A673 (cell line): ENCODE measurements at regions not wholly inside any gene's neighbourhood (a gene's known extent, or its start where the extent isn't known, plus 50 kb on each side); places are given as distances from the start of the nearest gene placed in this dataset.

Source experiments
- BruUV-seq: library from RNA; stranded (reverse); fragments of 400-500 nt; replicated peaks from 2 replicates; lab custom pipeline; 2021; lab: Mats Ljungman, UMichigan
- CTCF ChIA-PET: fragments of 300-600 bp; sonication (Branson Sonifier 250); formaldehyde crosslinking; loops from one replicate; lab custom pipeline; 2022; ENCODE audit warnings: antibody characterized with exemption; lab: Charles Lee
- POLR2A ChIA-PET: fragments of 300-600 bp; sonication (Branson Sonifier 250); formaldehyde crosslinking; loops from one replicate; lab custom pipeline; 2022; ENCODE audit warnings: antibody characterized with exemption; ENCODE audit not compliant: low non-redundant PET; lab: Charles Lee
- DNase-seq: peaks from one replicate; pipeline ENCODE4 v3.0.0-alpha.2; 2015; ENCODE audit warnings: low spot score
- H3K27ac ChIP-seq: fragments of 200-600 bp; sonication (generic); 2 replicates; pipeline ENCODE4 v1.5.1; 2016; ENCODE audit warnings: mixed run types, low read depth, mild to moderate bottlenecking, mixed read lengths, antibody characterized with exemption, low read length; ENCODE audit not compliant: poor library complexity, severe bottlenecking
- H3K27me3 ChIP-seq: fragments of 200-600 bp; sonication (generic); replicated peaks from 2 replicates; pipeline ENCODE4 v1.6.1; 2017; ENCODE audit warnings: mixed run types, low read depth, mild to moderate bottlenecking, mixed read lengths, antibody characterized with exemption, low read length; ENCODE audit not compliant: insufficient read depth, poor library complexity
- H3K36me3 ChIP-seq: fragments of 200-600 bp; sonication (generic); 2 replicates; pipeline ENCODE4 v1.6.1; 2016; ENCODE audit warnings: mixed run types, mild to moderate bottlenecking, mixed read lengths, antibody characterized with exemption, low read length; ENCODE audit not compliant: insufficient read depth, poor library complexity, severe bottlenecking
- H3K4me1 ChIP-seq: fragments of 200-600 bp; sonication (generic); 2 replicates; pipeline ENCODE4 v1.6.1; 2017; ENCODE audit warnings: mixed run types, mild to moderate bottlenecking, mixed read lengths, antibody characterized with exemption, low read length; ENCODE audit not compliant: insufficient read depth, poor library complexity, severe bottlenecking
- H3K4me3 ChIP-seq: fragments of 200-600 bp; sonication (generic); 2 replicates; pipeline ENCODE4 v1.5.1; 2016; ENCODE audit warnings: low read depth, mixed run types, mild to moderate bottlenecking, mixed read lengths, low read length; ENCODE audit not compliant: poor library complexity, severe bottlenecking
- H3K9me3 ChIP-seq: fragments of 200-600 bp; sonication (generic); 2 replicates; pipeline ENCODE4 v1.6.1; 2016; ENCODE audit warnings: mixed run types, low read depth, mild to moderate bottlenecking, mixed read lengths, antibody characterized with exemption, low read length; ENCODE audit not compliant: poor library complexity, severe bottlenecking
- EZH2 ChIP-seq: fragments of 200-600 bp; sonication (generic); IDR thresholded peaks from 2 replicates; pipeline ENCODE4 v1.6.1; 2017; ENCODE audit warnings: borderline replicate concordance, low read depth, mild to moderate bottlenecking, mixed read lengths, antibody characterized with exemption, low read length; ENCODE audit not compliant: poor library complexity, severe bottlenecking
- intact Hi-C: fragments of 100-400 bp; cut with micrococcal nuclease; formaldehyde crosslinking; loops from one replicate; pipeline ENCODE4 v1.10.0; 2022; ENCODE audit not compliant: unreplicated experiment
- TF ChIP-seq, protein P1 (sequence below): fragments of 300-800, 200-600 bp; sonication (generic); conservative IDR thresholded peaks from 2 replicates; pipeline ENCODE4 v1.5.1; 2017; ENCODE audit warnings: low read depth, mild to moderate bottlenecking, antibody characterized with exemption, low read length, moderate library complexity, mixed read lengths

DNA sequence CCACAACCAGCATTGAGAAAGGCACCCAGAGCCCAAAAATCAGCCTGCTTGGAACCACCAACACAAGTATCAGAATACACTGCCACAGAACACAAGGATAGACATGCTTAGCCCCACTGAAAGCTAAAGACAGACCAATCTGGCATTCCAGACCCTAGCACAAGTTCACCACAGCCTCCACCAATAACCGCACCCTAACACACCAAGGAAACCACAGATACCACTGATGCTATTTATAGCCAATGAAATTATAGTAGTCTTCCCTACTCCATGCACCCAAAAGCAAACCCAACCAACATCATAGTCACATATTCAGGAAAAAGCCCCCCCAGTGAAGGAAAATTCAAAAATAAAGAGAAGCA is 83.9 kb upstream of the STT3B start:
- H3K4me3 ChIP-seq: no peak overlapping the region
- no TSS peak for BruUV-seq
- H3K36me3 ChIP-seq: no peaks in the 10 kb centered on the region
- TF ChIP-seq EZH2: no peak
- TF ChIP-seq, protein P1, sequence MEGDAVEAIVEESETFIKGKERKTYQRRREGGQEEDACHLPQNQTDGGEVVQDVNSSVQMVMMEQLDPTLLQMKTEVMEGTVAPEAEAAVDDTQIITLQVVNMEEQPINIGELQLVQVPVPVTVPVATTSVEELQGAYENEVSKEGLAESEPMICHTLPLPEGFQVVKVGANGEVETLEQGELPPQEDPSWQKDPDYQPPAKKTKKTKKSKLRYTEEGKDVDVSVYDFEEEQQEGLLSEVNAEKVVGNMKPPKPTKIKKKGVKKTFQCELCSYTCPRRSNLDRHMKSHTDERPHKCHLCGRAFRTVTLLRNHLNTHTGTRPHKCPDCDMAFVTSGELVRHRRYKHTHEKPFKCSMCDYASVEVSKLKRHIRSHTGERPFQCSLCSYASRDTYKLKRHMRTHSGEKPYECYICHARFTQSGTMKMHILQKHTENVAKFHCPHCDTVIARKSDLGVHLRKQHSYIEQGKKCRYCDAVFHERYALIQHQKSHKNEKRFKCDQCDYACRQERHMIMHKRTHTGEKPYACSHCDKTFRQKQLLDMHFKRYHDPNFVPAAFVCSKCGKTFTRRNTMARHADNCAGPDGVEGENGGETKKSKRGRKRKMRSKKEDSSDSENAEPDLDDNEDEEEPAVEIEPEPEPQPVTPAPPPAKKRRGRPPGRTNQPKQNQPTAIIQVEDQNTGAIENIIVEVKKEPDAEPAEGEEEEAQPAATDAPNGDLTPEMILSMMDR: no peak; the same call in 1 of the 2 replicates
- no peaks in the 10 kb centered on the region for H3K9me3 ChIP-seq
- H3K4me1 ChIP-seq: no peaks in the 10 kb centered on the region
- no peak for DNase-seq
- intact Hi-C loops: no loop called here
- POLR2A ChIA-PET: no interaction called here
- no peak overlapping the region for H3K27ac ChIP-seq
- no peaks in the 10 kb centered on the region for H3K27me3 ChIP-seq
- CTCF ChIA-PET: no interaction called here

DNA sequence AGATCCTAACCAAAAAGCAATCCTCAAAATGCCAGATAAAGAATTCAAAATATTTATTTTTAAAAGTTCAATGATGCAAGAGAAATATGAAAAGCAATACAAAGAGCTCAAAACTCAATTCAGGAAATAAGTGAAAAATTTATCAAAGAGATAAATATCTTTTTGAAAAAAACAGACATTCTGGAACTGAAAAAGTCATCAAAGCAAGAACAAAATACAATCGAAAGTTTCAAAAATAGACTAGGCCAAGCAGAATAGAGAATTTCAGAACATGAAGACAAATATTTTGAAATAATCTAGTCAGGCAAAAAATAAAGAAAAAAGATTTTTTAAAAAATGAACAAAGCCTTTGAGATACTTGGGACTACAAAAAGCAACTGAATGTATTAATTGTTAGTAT is 83.4 kb upstream of the STT3B start:
- no TSS peak for BruUV-seq
- TF ChIP-seq, protein P1: no peak
- Histone ChIP-seq H3K9me3 (no peaks in the 10 kb centered on the region), H3K36me3 (no peaks in the 10 kb centered on the region), H3K4me3 (no peak overlapping the region), H3K4me1 (no peaks in the 10 kb centered on the region), H3K27me3 (no peaks in the 10 kb centered on the region), H3K27ac (no peak overlapping the region)
- ChIA-PET POLR2A (no interaction called here), CTCF (no interaction called here)
- no peak for DNase-seq
- intact Hi-C loops: no loop called here

DNA sequence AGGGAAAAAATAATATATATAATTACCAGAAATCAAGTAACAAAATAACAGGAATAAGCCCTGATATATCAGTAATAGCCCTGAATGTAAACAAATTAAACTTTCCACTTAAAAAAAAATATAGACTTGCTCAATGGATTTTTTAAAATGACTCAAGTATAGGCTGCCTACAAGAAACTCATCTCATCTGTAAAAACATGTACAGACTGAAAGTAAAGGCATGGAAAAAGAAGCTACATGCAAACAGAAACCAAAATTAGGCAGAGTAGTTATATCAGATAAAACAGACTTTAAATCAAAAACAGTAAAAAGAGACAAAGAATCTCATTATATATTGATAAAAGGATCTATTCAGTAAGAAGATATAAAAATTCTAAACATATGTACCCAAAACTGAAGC is 82.4 kb upstream of the STT3B start:
- ChIA-PET POLR2A (no interaction called here), CTCF (no interaction called here)
- Histone ChIP-seq H3K4me1 (no peaks in the 10 kb centered on the region), H3K4me3 (no peak overlapping the region), H3K27ac (no peak overlapping the region), H3K27me3 (no peaks in the 10 kb centered on the region), H3K36me3 (no peaks in the 10 kb centered on the region), H3K9me3 (no peaks in the 10 kb centered on the region)
- DNase-seq: no peak
- no peak for TF ChIP-seq EZH2
- TF ChIP-seq, protein P1: no peak
- no TSS peak for BruUV-seq
- intact Hi-C loops: no loop called here
